Right lobe of liver (tissue), 6 donors: ENCODE measurements at regions not wholly inside any gene's neighbourhood (a gene's known extent, or its start where the extent isn't known, plus 50 kb on each side); places are given as distances from the start of the nearest gene placed in this dataset.

Source experiments
- ATAC-seq, 4 donors: fragments of 200-7000 bp; cut with Tn5 transposase; one replicate each; pipeline ENCODE4 v1.9.1; 2020; ENCODE audit warnings: mild to moderate bottlenecking in 4 of 4, moderate library complexity in 4 of 4
- DNase-seq, 3 donors: peaks; one replicate each; pipeline ENCODE4 v3.0.0-alpha.2; 2020
- H3K27ac ChIP-seq, 3 donors: fragments of 200-600 bp; one replicate each; pipeline ENCODE4 v1.8.0; 2022
- H3K27me3 ChIP-seq, 2 donors: fragments of 200-600 bp; one replicate each; pipeline ENCODE4 v1.8.0; 2022
- H3K36me3 ChIP-seq, 4 donors: fragments of 200-600 bp; sonication (generic) in 1 of 4; one replicate each; pipeline versions ENCODE4 v1.5.1 to v1.8.0; 2017 to 2022; ENCODE audit warnings: control low read depth in 1 of 4
- H3K4me1 ChIP-seq, 4 donors: fragments of 200-600 bp; sonication (generic) in 1 of 4; one replicate each; pipeline versions ENCODE4 v1.5.1 to v1.8.0; 2017 to 2022; ENCODE audit warnings: control low read depth in 1 of 4
- H3K4me3 ChIP-seq, 3 donors: fragments of 200-600 bp; one replicate each; pipeline ENCODE4 v1.8.0; 2022
- H3K9me3 ChIP-seq, 4 donors: fragments of 200-600 bp; sonication (generic) in 1 of 4; one replicate each; pipeline versions ENCODE4 v1.5.1 to v1.8.0; 2017 to 2022; ENCODE audit warnings: control low read depth in 1 of 4
- CTCF ChIP-seq, 4 donors: fragments of 200-600 bp in 3 of 4; fragments of 450-650 bp in 1 of 4; IDR thresholded peaks; one replicate each; pipeline versions ENCODE4 v1.5.1 to v1.8.0; 2016 to 2022; ENCODE audit warnings: antibody characterized with exemption in 4 of 4, mild to moderate bottlenecking in 2 of 4
- POLR2A ChIP-seq: fragments of 450-650 bp; IDR thresholded peaks from one replicate; pipeline ENCODE4 v1.6.1; 2017; ENCODE audit warnings: antibody characterized with exemption, mild to moderate bottlenecking
- WGBS: methylation state at CpG from one replicate; pipeline ENCODE4 v1.1.6; 2018; ENCODE audit warnings: low coverage, low lambda C conversion rate; ENCODE audit not compliant: insufficient coverage; ENCODE audit errors: missing lambda C conversion rate; 5-methylcytosine and 5-hydroxymethylcytosine counted together
- intact Hi-C, 2 donors: fragments of 100-400 bp; cut with DNase I; formaldehyde crosslinking; loops; one replicate each; pipeline versions ENCODE4 v1.11.2 to v1.14.1; 2022
- donor health status: DM: no; HTN: yes; CAD: no.
- donor health status: DM: no; HTN: no; CAD: no.
- donor health status: DM: no; HTN: no; CAD: no.
- donor health status: DM: no; HTN: yes; CAD: no.
- donor health status: DM: no; HTN: yes; CAD: no.

GRCh38 chr7:42858570-42858969, 53.3 kb downstream of the C7orf25 start:
- no peaks in the 10 kb centered on the region for H3K4me1 ChIP-seq
- no peaks in the 10 kb centered on the region for H3K36me3 ChIP-seq
- DNase-seq: no peak
- 100% methylated on average over 1 of the region's 1 CpG for WGBS
- TF ChIP-seq CTCF (IDR thresholded peaks at IDR 0.05) (no peak), POLR2A (no peak)
- no peak for ATAC-seq
- H3K27ac ChIP-seq: no peak overlapping the region
- H3K4me3 ChIP-seq: no peak overlapping the region
- H3K27me3 ChIP-seq: no peaks in the 10 kb centered on the region
- intact Hi-C loops: no loop called here
- H3K9me3 ChIP-seq: no peaks in the 10 kb centered on the region

DNA sequence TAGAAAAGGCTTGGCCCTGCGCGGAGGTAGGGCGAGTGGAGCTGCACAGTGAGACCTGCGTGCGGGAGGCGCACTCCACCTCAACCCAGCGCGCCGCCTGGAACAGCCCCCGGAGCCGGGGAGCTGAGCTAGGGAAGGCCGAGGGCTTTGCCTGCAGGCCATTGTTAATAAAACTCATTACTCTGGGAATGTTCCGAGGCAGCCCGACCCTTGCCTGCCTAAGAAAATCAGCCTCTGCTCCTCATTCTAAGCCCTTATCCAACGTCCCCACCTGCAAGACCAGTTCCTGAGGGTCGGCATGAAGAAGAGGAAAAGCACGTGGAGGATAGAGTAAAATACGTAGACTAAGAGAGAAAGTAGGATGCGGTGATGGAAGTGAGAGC, 55.3 kb downstream of the C7orf25 start:
- no peak for TF ChIP-seq CTCF (IDR thresholded peaks at IDR 0.05)
- no peaks in the 10 kb centered on the region for H3K4me1 ChIP-seq
- no peak overlapping the region for H3K27ac ChIP-seq
- H3K4me3 ChIP-seq: peak overlapping the region in 1 of 3 donors; percentile 43
- intact Hi-C loops: no loop called here
- WGBS: 27% methylated on average over 19 of the region's 19 CpGs
- ATAC-seq: no peak
- no peak for DNase-seq
- H3K36me3 ChIP-seq: no peaks in the 10 kb centered on the region
- H3K27me3 ChIP-seq: no peaks in the 10 kb centered on the region
- H3K9me3 ChIP-seq: no peaks in the 10 kb centered on the region

DNA sequence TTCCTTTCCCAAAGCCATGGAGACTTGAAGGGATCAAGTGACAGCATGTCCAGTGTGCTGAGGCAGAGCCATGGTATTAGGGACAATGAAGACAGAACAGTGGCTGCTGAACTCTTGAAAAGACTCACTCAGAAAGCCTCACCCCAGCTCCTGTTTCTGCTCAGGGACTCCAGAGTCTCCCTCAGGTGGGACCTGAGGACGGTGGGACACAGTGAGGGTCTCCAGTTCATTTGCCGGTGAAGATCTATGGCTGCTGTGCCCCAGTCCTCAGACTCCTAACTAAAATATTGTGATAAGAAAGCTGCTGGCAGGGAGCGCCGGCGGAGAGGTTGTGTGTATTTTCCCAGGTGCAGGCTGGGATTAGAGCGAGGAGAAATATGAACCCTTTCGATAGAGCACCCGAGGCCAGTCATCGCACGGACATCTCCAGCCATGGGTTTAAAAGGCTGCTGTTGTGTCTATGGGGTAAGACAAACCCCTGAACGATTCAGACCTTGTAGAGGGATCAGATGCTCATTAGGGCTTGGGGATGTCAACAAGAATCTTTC, 57.2 kb downstream of the C7orf25 start:
- no peak for DNase-seq

GRCh38 chr7:42852531-42852930, 59.3 kb downstream of the C7orf25 start:
- H3K27me3 ChIP-seq: no peaks in the 10 kb centered on the region
- 30% methylated on average over 3 of the region's 4 CpGs for WGBS
- H3K36me3 ChIP-seq: no peaks in the 10 kb centered on the region
- no peak for DNase-seq
- no peaks in the 10 kb centered on the region for H3K9me3 ChIP-seq
- no peak for ATAC-seq
- TF ChIP-seq POLR2A: no peak
- intact Hi-C loops: no loop called here
- no peak overlapping the region for H3K4me3 ChIP-seq
- no peaks in the 10 kb centered on the region for H3K4me1 ChIP-seq
- H3K27ac ChIP-seq: no peak overlapping the region

More for the DNA sequence above, 57.2 kb downstream of the C7orf25 start:
- Histone ChIP-seq H3K4me1 (no peaks in the 10 kb centered on the region), H3K27me3 (no peaks in the 10 kb centered on the region), H3K4me3 (no peak overlapping the region), H3K27ac (no peak overlapping the region), H3K9me3 (no peaks in the 10 kb centered on the region), H3K36me3 (no peaks in the 10 kb centered on the region)
- WGBS: 70% methylated on average over 9 of the region's 11 CpGs
- no peak for ATAC-seq
- TF ChIP-seq POLR2A (no peak), CTCF (IDR thresholded peaks at IDR 0.05) (no peak)
- intact Hi-C loops: no loop called here

DNA sequence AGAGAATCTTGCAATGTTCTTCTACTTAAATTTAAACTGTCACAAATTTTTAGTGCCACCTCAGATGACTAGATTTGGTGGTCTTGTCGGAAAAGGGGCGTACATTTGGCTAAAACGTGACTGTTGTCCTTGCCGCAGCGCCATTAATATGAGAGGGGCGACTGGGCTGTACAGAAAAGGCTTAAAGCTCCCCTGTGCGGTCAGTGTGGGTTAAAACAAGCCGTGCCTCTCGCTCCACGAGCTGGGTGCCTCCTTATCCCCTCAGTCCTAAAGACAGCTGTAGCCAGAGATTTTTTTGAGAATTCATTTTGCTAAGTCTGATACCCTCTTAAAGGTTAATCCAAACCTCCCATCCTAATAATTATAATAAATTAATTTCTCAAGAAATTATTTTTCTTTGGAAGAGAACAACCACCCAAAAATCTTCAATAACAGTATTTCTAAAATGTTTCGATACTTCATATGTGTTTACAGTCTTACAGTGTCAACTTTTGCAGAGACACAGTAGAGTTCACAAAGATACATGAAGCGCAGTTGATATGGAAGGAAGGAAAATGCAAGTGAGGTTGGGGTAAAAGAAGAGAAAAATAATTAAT, 68.6 kb downstream of the C7orf25 start:
- Histone ChIP-seq H3K27ac (no peak overlapping the region), H3K27me3 (no peaks in the 10 kb centered on the region), H3K9me3 (no peaks in the 10 kb centered on the region), H3K4me1 (no peaks in the 10 kb centered on the region), H3K4me3 (peak overlapping the region in 1 of 3 donors; percentile 24), H3K36me3 (no peaks in the 10 kb centered on the region)
- DNase-seq (peak; percentile 23 to 58 (median 46)), ATAC-seq (peak; percentile 83 to 88 (median 84))
- TF ChIP-seq POLR2A (no peak), CTCF (IDR thresholded peaks at IDR 0.05) (peak; percentile 34 to 57 (median 48))
- WGBS: 24% methylated on average over 12 of the region's 12 CpGs
- intact Hi-C loops: no loop called here
